ENCODE measurements at regions not wholly inside any gene's neighbourhood (a gene's known extent, or its start where the extent isn't known, plus 50 kb on each side); places are given as distances from the start of the nearest gene placed in this dataset.

GRCh38 chr3:113051787-113052186, 61.0 kb downstream of the GTPBP8 start:
- Histone ChIP-seq H3K4me2 (ENCODE audit: insufficient read depth in 1 of 2, low read depth in 2 of 2, low read length in 2 of 2) (no peak overlapping the region), H4K8ac (ENCODE audit: extremely low read depth, insufficient read depth, low read length) (no peak overlapping the region), H2AFZ (ENCODE audit: low read length) (peak overlapping the region; percentile 93; the same call in 1 of the 2 replicates), H3K9ac (replicated peaks in 1 of 4; ENCODE audit: extremely low read depth in 1 of 4, low read depth in 3 of 4, low read length in 3 of 4) (no peak overlapping the region), H3K4me1 (replicated peaks in 1 of 4; ENCODE audit: control insufficient read depth in 3 of 4, insufficient read depth in 4 of 4, low read length in 3 of 4) (no peaks in the 10 kb centered on the region), H3K4ac (replicated peaks; ENCODE audit: insufficient read length, low read depth, low read length) (peak overlapping the region; percentile 16), H2BK15ac (ENCODE audit: low read length) (no peak overlapping the region), H2BK120ac (replicated peaks; ENCODE audit: low read depth, low read length) (no peak overlapping the region), H3K27ac (ENCODE audit: low read depth, low read length) (no peak overlapping the region), H2AK5ac (ENCODE audit: low read depth, low read length) (no peak overlapping the region), H3K27me3 (replicated peaks in 1 of 4; ENCODE audit: control insufficient read depth in 3 of 4, extremely low read depth in 1 of 4, insufficient read depth in 3 of 4, low read length in 3 of 4) (peaks cover 0 to 3% (median 1%) of the 10 kb centered on the region in 4 experiments; a peak in 1 of 7 replicates), H2BK5ac (ENCODE audit: low read depth, low read length) (no peak overlapping the region), H3K9me3 (ENCODE audit: insufficient read depth in 2 of 2, low read depth in 1 of 2, low read length in 1 of 2) (peaks cover 0 to 3% of the 10 kb centered on the region in 2 experiments; a peak in 1 of 4 replicates), H3K79me2 (ENCODE audit: control insufficient read depth in 1 of 2, insufficient read depth in 2 of 2, low read length in 2 of 2) (no peaks in the 10 kb centered on the region), H3K56ac (replicated peaks; ENCODE audit: insufficient read length, low read depth, low read length) (no peak overlapping the region), H3K4me3 (ENCODE audit: extremely low read depth in 1 of 4, insufficient read depth in 2 of 4, low read depth in 3 of 4, low read length in 4 of 4) (no peak overlapping the region), H4K91ac (replicated peaks; ENCODE audit: insufficient read length, low read length) (no peak overlapping the region), H3K36me3 (ENCODE audit: control insufficient read depth in 2 of 4, insufficient read depth in 4 of 4, low read length in 3 of 4) (no peaks in the 10 kb centered on the region), H3K79me1 (ENCODE audit: low read depth, low read length) (no peaks in the 10 kb centered on the region), H3K18ac (ENCODE audit: extremely low read depth, low read length) (peak overlapping the region; percentile 54; the same call in 1 of the 2 replicates), H4K20me1 (replicated peaks in 1 of 2; ENCODE audit: control insufficient read depth in 1 of 2, insufficient read depth in 2 of 2, low read length in 2 of 2) (no peaks in the 10 kb centered on the region), H4K5ac (ENCODE audit: insufficient read length, low read depth, low read length) (no peak overlapping the region), H2BK12ac (ENCODE audit: low read depth, low read length) (peak overlapping the region; percentile 77), H3K14ac (ENCODE audit: insufficient read length) (no peak overlapping the region), H3K23me2 (ENCODE audit: low read depth, low read length) (peaks cover 2% of the 10 kb centered on the region; the same call in 1 of the 2 replicates), H3K23ac (ENCODE audit: insufficient read length) (no peak overlapping the region), H2BK20ac (ENCODE audit: low read length) (no peak overlapping the region)
- ChIA-PET POLR2A (ENCODE audit: partially characterized antibody) (no interaction called here), CTCF (ENCODE audit: partially characterized antibody) (interaction anchor here (0.8 to 10.8 kb wide), 9 partner anchors 9 to 235 kb away, joined by 3 to 108 read pairs (median 4); no protein-coding TSS in a partner anchor)
- no peak for FAIRE-seq
- TF ChIP-seq RNF2 (IDR thresholded peaks at IDR 0.05; ENCODE audit: borderline replicate concordance, low read depth, low read length, missing control alignments, poor library complexity, severe bottlenecking) (no peak), TAF7 (optimal IDR thresholded peaks at IDR 0.05; ENCODE audit: borderline replicate concordance, low read depth, low read length) (no peak), CREB1 (IDR thresholded peaks at IDR 0.05) (no peak), RBBP5 (IDR thresholded peaks at IDR 0.05; ENCODE audit: borderline replicate concordance, low read depth, low read length) (no peak), MAFK (IDR thresholded peaks at IDR 0.05; ENCODE audit: low read depth, low read length) (no peak)
- no peak for DNase-seq (ENCODE audit: low read depth in 1 of 2, low spot score in 2 of 2)
- 78% methylated on average over 3 of the region's 3 CpGs; no CpG with 5 or more reads in 1 of the 2 experiments for WGBS, 2 experiments (ENCODE audit: extremely low coverage in 1 of 2, insufficient coverage in 1 of 2, insufficient read length in 1 of 2, insufficient replicate concordance in 2 of 2, low coverage in 1 of 2, low lambda C conversion rate in 2 of 2, missing lambda C conversion rate in 1 of 2)
